Omental fat pad (tissue), 3 donors: ENCODE measurements at regions not wholly inside any gene's neighbourhood (a gene's known extent, or its start where the extent isn't known, plus 50 kb on each side); places are given as distances from the start of the nearest gene placed in this dataset.
A peak's percentile ranks its signal among the peaks of the same experiment; 100 is the strongest.

Experiments used
- ATAC-seq: fragments of 150-250 bp; one replicate; pipeline ENCODE4 v1.9.1; 2016; ENCODE audit warnings: mild to moderate bottlenecking, moderate library complexity; ENCODE audit not compliant: low FRiP score
- DNase-seq: peaks from one replicate; pipeline ENCODE4 v3.0.0-alpha.2; 2019; ENCODE audit warnings: low spot score
- CTCF ChIP-seq, 3 donors: fragments of 450-650 bp; IDR thresholded peaks; one replicate each; pipeline ENCODE4 v1.5.1; 2016 to 2017; ENCODE audit warnings: antibody characterized with exemption in 3 of 3, mild to moderate bottlenecking in 3 of 3, moderate library complexity in 2 of 3

- ATAC-seq, result peak; percentile 24
- no peak for TF ChIP-seq CTCF (IDR thresholded peaks at IDR 0.05)
- no peak for DNase-seq
Observed at GRCh38 chr5:2251751-2252150, 369.0 kb upstream of the IRX4 start.

GRCh38 chr5:2251298-2251697 is 368.6 kb upstream of the IRX4 start:
- no peak for DNase-seq
- no peak for TF ChIP-seq CTCF (IDR thresholded peaks at IDR 0.05)
- ATAC-seq, result no peak

GRCh38 chr5:2250365-2250950 is 367.7 kb upstream of the IRX4 start:
- TF ChIP-seq CTCF (IDR thresholded peaks at IDR 0.05), result no peak
- ATAC-seq, result no peak
- no peak for DNase-seq

GRCh38 chr5:2249442-2249841 is 366.7 kb upstream of the IRX4 start:
- DNase-seq (no peak), ATAC-seq (no peak)
- no peak for TF ChIP-seq CTCF (IDR thresholded peaks at IDR 0.05)

- no peak for DNase-seq
- no peak for TF ChIP-seq CTCF (IDR thresholded peaks at IDR 0.05)
- no peak for ATAC-seq
Observed at GRCh38 chr5:2249026-2249425, 366.3 kb upstream of the IRX4 start.

GRCh38 chr5:2242539-2242938 is 359.8 kb upstream of the IRX4 start:
- ATAC-seq, result no peak
- no peak for DNase-seq
- no peak for TF ChIP-seq CTCF (IDR thresholded peaks at IDR 0.05)

- TF ChIP-seq CTCF (IDR thresholded peaks at IDR 0.05), result no peak
- DNase-seq (no peak), ATAC-seq (no peak)
Observed at GRCh38 chr5:2241842-2242241, 359.1 kb upstream of the IRX4 start.
